ENCODE measurements at regions not wholly inside any gene's neighbourhood (a gene's known extent, or its start where the extent isn't known, plus 50 kb on each side); places are given as distances from the start of the nearest gene placed in this dataset.
"Not testable (repeated sequence)": the region's sequence is repeated elsewhere in the genome, so short reads cannot be mapped to it uniquely, and the experiment has no call there.

- DNase-seq (ENCODE audit: low spot score) = no peak
- TF ChIP-seq CTCF (IDR thresholded peaks at IDR 0.05; ENCODE audit: extremely low read depth, missing control alignments) = no peak
Observed at GRCh38 chr2:173557497-173557896, 202.8 kb downstream of the CDCA7 start.

GRCh38 chr2:173567493-173567892 is 212.8 kb downstream of the CDCA7 start:
- TF ChIP-seq CTCF (IDR thresholded peaks at IDR 0.05; ENCODE audit: extremely low read depth, missing control alignments) = no peak
- no peak for DNase-seq (ENCODE audit: low spot score)

- DNase-seq (ENCODE audit: low spot score) = no peak
- no peak for TF ChIP-seq CTCF (IDR thresholded peaks at IDR 0.05; ENCODE audit: extremely low read depth, missing control alignments)
Observed at GRCh38 chr2:173568054-173568453, 213.4 kb downstream of the CDCA7 start.

GRCh38 chr2:173571021-173571821 is 216.5 kb downstream of the CDCA7 start:
- peak; percentile 25 for DNase-seq (ENCODE audit: low spot score)
- no peak for TF ChIP-seq CTCF (IDR thresholded peaks at IDR 0.05; ENCODE audit: extremely low read depth, missing control alignments)

GRCh38 chr2:173571887-173572680 is 217.4 kb downstream of the CDCA7 start:
- no peak for DNase-seq (ENCODE audit: low spot score)
- TF ChIP-seq CTCF (IDR thresholded peaks at IDR 0.05; ENCODE audit: extremely low read depth, missing control alignments) = no peak

- no peak for DNase-seq (ENCODE audit: low spot score)
Observed at GRCh38 chr2:173572848-173573247, 218.2 kb downstream of the CDCA7 start.

GRCh38 chr2:173573782-173574181 is 219.1 kb downstream of the CDCA7 start:
- not testable (repeated sequence) for DNase-seq (ENCODE audit: low spot score)

More at GRCh38 chr2:173572848-173573247, 218.2 kb downstream of the CDCA7 start:
- TF ChIP-seq CTCF (IDR thresholded peaks at IDR 0.05; ENCODE audit: extremely low read depth, missing control alignments) = no peak
